Ovary (tissue), 3 donors: ENCODE measurements at regions not wholly inside any gene's neighbourhood (a gene's known extent, or its start where the extent isn't known, plus 50 kb on each side); places are given as distances from the start of the nearest gene placed in this dataset.

Experiments
- POLR2A ChIP-seq: fragments of 450-650 bp; IDR thresholded peaks from one replicate; pipeline ENCODE4 v1.6.1; 2017; ENCODE audit warnings: antibody characterized with exemption, mild to moderate bottlenecking, moderate library complexity
- TF ChIP-seq, protein P1 (sequence below), 3 donors: fragments of 450-650 bp in 2 of 3; fragments of 200-600 bp in 1 of 3; IDR thresholded peaks; one replicate each; pipeline versions ENCODE4 v1.5.1 to v1.8.0; 2016 to 2022; ENCODE audit warnings: antibody characterized with exemption in 3 of 3, mild to moderate bottlenecking in 1 of 3
- donor health status: DM: no; HTN: no; CAD: no.

DNA sequence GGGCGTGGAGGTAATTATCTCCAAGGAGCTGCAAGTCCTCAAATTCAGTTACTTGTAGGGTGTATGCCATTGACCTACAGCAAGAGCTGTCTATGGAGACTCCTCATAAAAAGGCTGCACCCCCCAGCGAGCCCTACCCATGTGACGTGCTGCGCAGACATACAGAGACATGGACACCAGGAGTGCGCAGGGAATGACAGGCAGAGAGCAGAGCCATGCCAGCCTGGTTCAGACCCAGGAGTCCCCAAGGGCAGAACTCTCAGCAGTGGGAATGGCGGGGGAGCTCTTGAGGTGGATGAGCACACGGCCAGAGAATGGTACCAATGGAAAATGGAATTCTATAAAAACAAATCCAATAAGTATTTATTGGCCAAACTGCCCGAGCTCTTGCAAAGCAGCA, 310.1 kb downstream of the MYCN start:
- TF ChIP-seq, protein P1, sequence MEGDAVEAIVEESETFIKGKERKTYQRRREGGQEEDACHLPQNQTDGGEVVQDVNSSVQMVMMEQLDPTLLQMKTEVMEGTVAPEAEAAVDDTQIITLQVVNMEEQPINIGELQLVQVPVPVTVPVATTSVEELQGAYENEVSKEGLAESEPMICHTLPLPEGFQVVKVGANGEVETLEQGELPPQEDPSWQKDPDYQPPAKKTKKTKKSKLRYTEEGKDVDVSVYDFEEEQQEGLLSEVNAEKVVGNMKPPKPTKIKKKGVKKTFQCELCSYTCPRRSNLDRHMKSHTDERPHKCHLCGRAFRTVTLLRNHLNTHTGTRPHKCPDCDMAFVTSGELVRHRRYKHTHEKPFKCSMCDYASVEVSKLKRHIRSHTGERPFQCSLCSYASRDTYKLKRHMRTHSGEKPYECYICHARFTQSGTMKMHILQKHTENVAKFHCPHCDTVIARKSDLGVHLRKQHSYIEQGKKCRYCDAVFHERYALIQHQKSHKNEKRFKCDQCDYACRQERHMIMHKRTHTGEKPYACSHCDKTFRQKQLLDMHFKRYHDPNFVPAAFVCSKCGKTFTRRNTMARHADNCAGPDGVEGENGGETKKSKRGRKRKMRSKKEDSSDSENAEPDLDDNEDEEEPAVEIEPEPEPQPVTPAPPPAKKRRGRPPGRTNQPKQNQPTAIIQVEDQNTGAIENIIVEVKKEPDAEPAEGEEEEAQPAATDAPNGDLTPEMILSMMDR (IDR thresholded peaks at IDR 0.05) = no peak
- no peak for TF ChIP-seq POLR2A
